DOHH2 (cell line): ENCODE measurements at regions not wholly inside any gene's neighbourhood (a gene's known extent, or its start where the extent isn't known, plus 50 kb on each side); places are given as distances from the start of the nearest gene placed in this dataset.
A peak's percentile ranks its signal among the peaks of the same experiment; 100 is the strongest.

Experiments used
- H3F3A ChIP-seq: fragments of 200-600 bp; sonication (generic), shearing (Covaris generic); 2 replicates; pipeline ENCODE4 v1.6.0; 2016; ENCODE audit warnings: antibody characterized with exemption, mild to moderate bottlenecking; ENCODE audit not compliant: control insufficient read depth, insufficient read depth
- H3K27ac ChIP-seq: fragments of 200-600 bp; sonication (generic); 2 replicates; pipeline ENCODE4 v1.5.1; 2014; ENCODE audit warnings: low read depth, mild to moderate bottlenecking, low read length, moderate library complexity
- H3K27me3 ChIP-seq: fragments of 200-600 bp; sonication (generic); 2 replicates; pipeline ENCODE4 v1.6.1; 2014; ENCODE audit warnings: mild to moderate bottlenecking, low read length, mixed read lengths; ENCODE audit not compliant: control insufficient read depth
- H3K36me3 ChIP-seq: fragments of 200-600 bp; sonication (generic); 2 replicates; pipeline ENCODE4 v1.6.1; 2014; ENCODE audit warnings: mild to moderate bottlenecking, low read length, moderate library complexity, mixed read lengths; ENCODE audit not compliant: control insufficient read depth
- H3K4me1 ChIP-seq: fragments of 200-600 bp; sonication (generic); 2 replicates; pipeline ENCODE4 v1.6.1; 2014; ENCODE audit warnings: mild to moderate bottlenecking, low read length, mixed read lengths; ENCODE audit not compliant: control insufficient read depth
- H3K4me2 ChIP-seq: fragments of 200-600 bp; sonication (generic); 2 replicates; pipeline ENCODE4 v1.6.0; 2014; ENCODE audit warnings: mild to moderate bottlenecking, low read length, moderate library complexity
- H3K4me3 ChIP-seq: fragments of 200-600 bp; sonication (generic); 2 replicates; pipeline ENCODE4 v1.5.1; 2014; ENCODE audit warnings: mild to moderate bottlenecking, low read length, mixed read lengths
- H3K79me2 ChIP-seq: fragments of 200-600 bp; sonication (generic); 2 replicates; pipeline ENCODE4 v1.6.1; 2014; ENCODE audit warnings: mild to moderate bottlenecking, low read length, mixed read lengths; ENCODE audit not compliant: control insufficient read depth
- H3K9me2 ChIP-seq: fragments of 200-600 bp; sonication (generic); replicated peaks from 2 replicates; pipeline ENCODE4 v1.6.1; 2014; ENCODE audit warnings: mild to moderate bottlenecking, low read length, mixed read lengths; ENCODE audit not compliant: control insufficient read depth
- H3K9me3 ChIP-seq: fragments of 200-600 bp; sonication (generic); 2 replicates; pipeline ENCODE4 v1.6.1; 2014; ENCODE audit warnings: antibody characterized with exemption, low read length, mixed read lengths; ENCODE audit not compliant: control insufficient read depth, insufficient read depth
- H4K20me1 ChIP-seq: fragments of 200-600 bp; sonication (generic); 2 replicates; pipeline ENCODE4 v1.6.0; 2014; ENCODE audit warnings: low read depth, mild to moderate bottlenecking, antibody characterized with exemption, low read length, moderate library complexity; ENCODE audit not compliant: control insufficient read depth, insufficient read depth
- CTCF ChIP-seq: fragments of 200-600 bp; sonication (generic); IDR thresholded peaks from one replicate; pipeline ENCODE4 v1.5.1; 2014; ENCODE audit warnings: antibody characterized with exemption, mild to moderate bottlenecking, low read depth, low read length; ENCODE audit not compliant: poor library complexity, severe bottlenecking
- EZH2phosphoT487 ChIP-seq: fragments of 200-600 bp; sonication (generic); IDR thresholded peaks from 2 replicates; pipeline ENCODE4 v1.6.1; 2017; ENCODE audit warnings: borderline replicate concordance, mild to moderate bottlenecking, antibody characterized with exemption, low read length, moderate library complexity, mixed read lengths

- Histone ChIP-seq H3K9me3 (no peaks in the 10 kb centered on the region), H3K4me2 (no peak overlapping the region)
- TF ChIP-seq CTCF (no peak), EZH2phosphoT487 (no peak)
Observed at GRCh38 chr9:94014920-94015319, 59.8 kb upstream of the BARX1 start.

GRCh38 chr9:94014066-94014654, 59.0 kb upstream of the BARX1 start:
- H4K20me1 ChIP-seq = no peaks in the 10 kb centered on the region
- H3K9me2 ChIP-seq = no peaks in the 10 kb centered on the region
- H3K36me3 ChIP-seq = no peaks in the 10 kb centered on the region
- 0 out of 2 replicates have a peak, but pooled peaks cover 2% of the 10 kb centered on the region for H3K27me3 ChIP-seq
- H3K4me2 ChIP-seq = no peak overlapping the region
- H3F3A ChIP-seq = no peaks in the 10 kb centered on the region
- no peaks in the 10 kb centered on the region for H3K9me3 ChIP-seq
- peaks cover 15% of the 10 kb centered on the region for H3K4me1 ChIP-seq
- no peak overlapping the region for H3K4me3 ChIP-seq
- TF ChIP-seq CTCF (peak; percentile 72), EZH2phosphoT487 (no peak)
- no peaks in the 10 kb centered on the region for H3K79me2 ChIP-seq
- H3K27ac ChIP-seq = no peak overlapping the region

More at GRCh38 chr9:94014920-94015319, 59.8 kb upstream of the BARX1 start:
- H4K20me1 ChIP-seq = no peaks in the 10 kb centered on the region
- no peaks in the 10 kb centered on the region for H3K9me2 ChIP-seq
- no peaks in the 10 kb centered on the region for H3F3A ChIP-seq
- H3K27me3 ChIP-seq = 0 out of 2 replicates have a peak, but pooled peaks cover 2% of the 10 kb centered on the region
- no peak overlapping the region for H3K27ac ChIP-seq
- no peaks in the 10 kb centered on the region for H3K79me2 ChIP-seq
- no peak overlapping the region for H3K4me3 ChIP-seq
- peaks cover 15% of the 10 kb centered on the region for H3K4me1 ChIP-seq
- H3K36me3 ChIP-seq = no peaks in the 10 kb centered on the region

- H3K4me3 ChIP-seq = no peak overlapping the region
- no peaks in the 10 kb centered on the region for H3K9me3 ChIP-seq
- H4K20me1 ChIP-seq = no peaks in the 10 kb centered on the region
- no peaks in the 10 kb centered on the region for H3K27me3 ChIP-seq
- TF ChIP-seq EZH2phosphoT487 (no peak), CTCF (no peak)
- H3K27ac ChIP-seq = no peak overlapping the region
- H3K4me1 ChIP-seq = peaks cover 15% of the 10 kb centered on the region
- H3K4me2 ChIP-seq = no peak overlapping the region
- H3F3A ChIP-seq = no peaks in the 10 kb centered on the region
- no peaks in the 10 kb centered on the region for H3K9me2 ChIP-seq
- no peaks in the 10 kb centered on the region for H3K36me3 ChIP-seq
- H3K79me2 ChIP-seq = no peaks in the 10 kb centered on the region
Observed at GRCh38 chr9:94010980-94011533, 55.9 kb upstream of the BARX1 start.
